ENCODE measurements at regions not wholly inside any gene's neighbourhood (a gene's known extent, or its start where the extent isn't known, plus 50 kb on each side); places are given as distances from the start of the nearest gene placed in this dataset.
A peak's percentile ranks its signal among the peaks of the same experiment; 100 is the strongest.
"Not testable (repeated sequence)": the region's sequence is repeated elsewhere in the genome, so short reads cannot be mapped to it uniquely, and the experiment has no call there.

GRCh38 chr2:61774351-61774750 is 79.5 kb downstream of the FAM161A start:
- no peak for DNase-seq

DNA sequence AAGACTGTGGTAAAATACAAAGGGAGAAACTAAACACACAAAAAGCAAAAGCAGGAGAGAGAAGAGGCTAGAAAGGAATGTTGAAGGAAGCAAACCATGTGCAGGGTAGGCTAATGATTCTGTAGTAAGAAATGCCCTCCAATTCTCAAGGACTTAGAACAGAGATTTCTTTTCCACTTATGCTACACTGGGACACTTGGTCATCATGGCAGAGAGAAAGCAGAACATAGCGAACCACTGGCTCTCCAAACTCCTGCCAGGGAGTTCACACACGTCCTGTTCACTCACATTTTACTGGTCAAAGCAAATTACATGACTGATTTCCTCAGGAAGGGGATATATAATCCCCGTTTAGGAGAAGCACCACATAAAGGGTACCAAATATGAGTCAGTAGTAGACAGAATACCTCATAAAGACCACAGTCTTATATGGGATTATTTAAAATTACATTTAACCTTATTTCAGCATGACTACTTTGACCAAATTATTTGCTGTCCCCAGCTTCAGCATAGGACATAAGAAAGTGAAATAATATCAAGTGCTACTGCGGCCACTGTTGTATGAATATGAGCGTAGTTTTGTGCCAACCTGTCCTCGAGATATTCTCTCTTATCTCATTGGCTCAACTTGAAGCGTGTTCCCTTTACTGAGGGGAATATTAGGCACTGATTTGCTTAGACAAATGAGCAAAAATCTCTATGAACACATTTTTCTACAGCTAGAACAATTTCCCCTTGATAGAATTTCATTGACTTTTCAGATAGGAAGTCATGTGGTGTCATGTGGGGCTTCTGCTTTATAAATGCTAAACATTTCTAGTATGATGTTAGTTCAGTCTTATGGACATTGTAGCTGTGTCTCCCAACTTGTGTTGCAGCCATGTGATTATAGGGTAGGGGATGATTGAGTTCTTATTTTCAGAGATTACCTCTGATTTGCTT is 81.7 kb downstream of the FAM161A start:
- no peak for DNase-seq

DNA sequence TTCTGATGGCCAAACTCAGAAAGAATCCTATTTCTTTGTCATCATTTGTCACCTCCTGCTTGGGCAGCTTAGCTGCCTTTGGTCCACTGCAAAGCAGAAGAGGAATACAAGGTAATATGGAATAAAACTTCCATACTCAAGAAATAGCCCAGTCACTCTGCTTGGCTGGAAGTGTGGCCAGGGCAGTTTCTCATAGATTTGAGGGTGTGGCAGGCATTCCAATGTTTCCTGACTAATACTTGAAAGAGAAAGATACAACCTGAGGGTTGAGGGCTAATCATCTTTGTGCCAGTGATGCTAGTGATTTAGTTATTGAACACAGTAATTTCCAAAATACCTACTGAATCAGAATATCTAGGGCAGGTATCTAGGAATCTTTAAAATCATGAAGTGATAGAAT is 83.1 kb downstream of the FAM161A start:
- DNase-seq: no peak

- DNase-seq: no peak
Observed at GRCh38 chr2:61770298-61770697, 83.6 kb downstream of the FAM161A start.

- no peak for DNase-seq
Observed at GRCh38 chr2:61769093-61769675, 84.7 kb downstream of the FAM161A start.

DNA sequence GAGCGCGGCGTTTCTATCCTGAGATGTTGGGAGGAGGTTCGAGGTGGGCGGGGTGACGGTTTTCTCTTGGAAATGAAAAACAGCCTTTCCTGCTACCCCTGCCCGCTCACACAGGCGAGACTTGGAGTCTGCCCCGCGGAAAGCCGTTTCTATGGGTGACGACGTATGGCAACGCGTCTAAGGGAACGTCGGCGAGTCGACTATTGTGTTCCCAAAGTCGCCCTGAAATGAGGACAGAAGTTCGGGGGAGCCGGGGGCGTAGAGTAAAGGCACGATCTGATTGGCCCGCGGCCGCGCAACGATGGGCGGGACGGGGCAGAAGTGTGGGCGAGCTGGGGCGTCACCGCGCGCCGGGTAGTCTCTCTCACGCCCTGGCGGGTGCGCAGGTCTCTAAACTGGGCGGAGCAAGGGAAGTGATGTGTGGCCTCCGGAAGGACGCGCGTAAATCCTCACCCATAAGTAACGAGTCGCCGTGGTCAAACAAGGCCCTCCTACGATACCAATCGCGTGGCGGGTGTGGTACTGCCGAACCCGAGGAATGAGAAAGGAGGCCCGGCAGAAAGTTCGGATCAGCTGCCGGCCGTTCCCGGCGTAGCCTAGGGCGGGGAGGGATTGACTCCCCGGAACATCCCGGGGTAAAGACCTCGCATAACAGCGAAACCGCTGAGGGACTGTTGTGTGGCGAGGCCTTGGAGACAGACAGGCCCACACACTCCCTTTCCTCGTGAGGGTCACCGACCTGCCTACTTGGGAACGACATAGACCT is 89.6 kb downstream of the FAM161A start:
- peak; percentile 99 for DNase-seq

DNA sequence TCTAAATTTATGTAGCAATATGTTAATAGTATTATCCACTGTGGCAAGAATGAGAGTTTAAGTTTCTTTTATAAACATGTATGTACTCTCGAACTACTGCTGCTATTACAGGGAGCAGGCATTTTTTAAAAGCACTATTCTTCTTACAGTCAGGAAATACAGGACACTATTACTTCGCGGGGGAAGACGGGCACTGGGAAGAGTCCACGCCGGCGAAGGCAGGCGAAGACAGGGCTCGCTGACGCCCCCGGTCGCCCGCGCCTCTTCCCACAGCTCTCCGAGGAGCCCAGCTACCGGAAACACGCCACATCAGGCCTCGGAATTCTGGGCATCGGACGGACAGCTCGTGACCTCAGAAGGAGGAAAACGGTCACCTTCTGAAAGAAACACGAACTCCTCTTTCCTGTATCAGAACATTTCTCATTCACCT is 90.2 kb downstream of the FAM161A start:
- peak; percentile 73 for DNase-seq

- no peak for DNase-seq
Observed at GRCh38 chr2:61762292-61762691, 91.6 kb downstream of the FAM161A start.

DNA sequence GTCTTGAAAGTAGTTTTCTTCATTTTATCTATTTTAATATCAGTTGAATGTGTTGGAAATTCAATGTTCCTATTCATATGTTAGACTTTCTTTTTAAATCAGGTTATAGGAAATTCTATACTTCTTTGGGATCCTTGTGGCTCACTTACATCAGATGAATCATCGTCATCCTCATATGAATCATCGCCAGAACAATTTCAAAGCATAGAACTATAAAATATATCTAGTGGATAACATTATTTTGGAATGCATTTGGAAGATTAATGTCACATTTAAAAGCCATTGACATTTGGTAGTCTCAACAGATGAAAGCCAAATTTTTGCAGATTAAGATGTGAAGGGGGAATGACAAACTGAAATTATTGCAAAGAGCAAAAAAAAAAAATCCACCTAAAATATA is 94.1 kb downstream of the FAM161A start:
- DNase-seq: no peak

GRCh38 chr2:61759005-61759404 is 94.9 kb downstream of the FAM161A start:
- DNase-seq: no peak

DNA sequence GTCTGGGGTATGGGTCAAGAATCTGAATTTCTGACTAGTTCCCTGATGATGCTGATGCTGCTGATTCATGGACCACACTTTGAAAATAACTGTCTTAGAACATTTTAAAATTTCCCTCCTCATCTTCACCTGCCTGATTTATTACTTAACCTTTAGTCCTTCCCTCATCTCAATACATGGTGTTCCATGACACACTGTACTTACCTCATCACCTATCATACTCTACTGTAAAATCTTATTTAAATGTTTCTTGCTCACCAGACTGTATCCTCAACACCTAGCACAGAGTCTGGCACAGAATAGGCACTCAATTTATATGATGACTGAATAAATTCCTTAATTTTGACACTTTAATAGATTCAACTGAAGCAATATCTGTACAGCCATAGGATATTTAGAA is 95.7 kb downstream of the FAM161A start:
- no peak for DNase-seq

- DNase-seq: no peak
Observed at GRCh38 chr2:61753512-61753911, 100.3 kb downstream of the FAM161A start.

- DNase-seq: no peak
Observed at GRCh38 chr2:61750624-61751023, 103.2 kb downstream of the FAM161A start.

DNA sequence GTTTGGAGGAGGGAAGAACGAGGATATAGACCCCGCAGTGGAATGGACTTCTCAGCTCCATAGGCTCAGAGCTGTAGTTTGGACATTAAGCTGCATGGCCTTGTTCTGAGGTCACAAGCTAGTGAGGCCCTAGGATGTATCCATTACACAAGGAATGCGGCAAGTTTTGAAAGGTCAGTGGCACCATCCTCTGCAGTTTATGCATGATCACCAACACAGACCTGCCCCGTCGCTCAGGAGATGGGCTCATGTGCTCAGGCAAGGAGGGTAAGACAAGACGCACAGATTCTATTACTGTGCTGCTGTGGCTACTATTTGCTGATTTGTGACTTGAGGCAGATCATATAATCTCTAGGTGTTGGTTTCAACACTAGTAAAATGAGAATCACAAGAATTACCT is 110.9 kb downstream of the FAM161A start:
- DNase-seq: no peak

- DNase-seq: no peak
Observed at GRCh38 chr2:61737841-61738240, 116.0 kb downstream of the FAM161A start.

DNA sequence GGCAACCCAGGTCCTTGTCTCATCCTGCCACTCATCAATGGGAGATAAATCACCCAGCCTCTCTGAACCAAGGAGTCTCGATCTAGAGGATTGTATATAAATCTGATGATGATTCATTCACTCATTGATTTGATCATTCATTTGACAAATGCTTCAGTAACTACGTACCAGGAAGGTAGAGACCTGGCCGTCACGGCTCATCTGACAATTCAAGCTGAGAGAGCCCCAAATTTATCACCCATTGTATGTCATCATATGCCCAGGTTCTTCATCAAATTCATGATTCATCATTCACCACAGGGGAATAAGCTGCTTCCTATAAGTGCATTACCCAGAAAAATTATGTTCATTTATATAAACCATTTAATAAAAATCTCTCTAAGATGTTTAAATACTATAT is 116.9 kb downstream of the FAM161A start:
- no peak for DNase-seq

DNA sequence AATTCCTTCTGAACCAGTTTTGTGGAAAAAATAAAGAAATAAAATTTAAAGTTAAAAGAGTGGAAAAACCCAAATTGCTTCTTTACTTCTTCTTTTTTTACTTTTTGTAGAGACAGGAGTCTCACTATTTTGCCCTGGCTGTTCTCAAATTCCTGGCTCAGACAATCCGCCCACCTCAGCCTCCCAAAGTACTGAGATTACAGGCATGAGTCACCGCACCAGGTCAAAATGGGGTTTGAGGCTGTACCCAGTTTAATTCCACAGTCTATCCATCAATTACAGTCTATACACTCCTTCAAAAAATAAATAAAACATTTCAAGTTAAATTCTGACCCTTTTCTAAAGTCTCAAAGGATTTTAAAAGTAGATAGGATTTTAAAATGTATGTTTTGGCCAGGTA is 120.3 kb downstream of the FAM161A start:
- no peak for DNase-seq

DNA sequence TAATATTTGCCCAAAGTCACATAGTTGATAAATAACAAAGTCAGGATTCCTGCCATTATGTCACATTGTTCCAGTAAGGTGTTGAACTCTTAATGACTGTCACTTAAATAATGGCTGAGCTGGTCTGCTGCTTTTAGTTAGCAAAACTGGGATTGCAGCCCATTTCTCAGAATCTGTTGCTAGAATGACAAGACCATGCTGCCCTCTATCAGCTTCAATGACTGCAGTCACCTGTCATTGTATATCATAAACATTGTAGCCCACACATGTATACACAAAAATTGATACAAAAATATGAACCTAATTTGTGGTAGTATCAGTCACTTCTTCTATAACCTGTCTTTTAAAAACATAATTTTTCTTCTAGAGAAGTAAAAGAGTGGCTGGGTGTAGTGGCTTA is 121.1 kb downstream of the FAM161A start:
- no peak for DNase-seq

DNA sequence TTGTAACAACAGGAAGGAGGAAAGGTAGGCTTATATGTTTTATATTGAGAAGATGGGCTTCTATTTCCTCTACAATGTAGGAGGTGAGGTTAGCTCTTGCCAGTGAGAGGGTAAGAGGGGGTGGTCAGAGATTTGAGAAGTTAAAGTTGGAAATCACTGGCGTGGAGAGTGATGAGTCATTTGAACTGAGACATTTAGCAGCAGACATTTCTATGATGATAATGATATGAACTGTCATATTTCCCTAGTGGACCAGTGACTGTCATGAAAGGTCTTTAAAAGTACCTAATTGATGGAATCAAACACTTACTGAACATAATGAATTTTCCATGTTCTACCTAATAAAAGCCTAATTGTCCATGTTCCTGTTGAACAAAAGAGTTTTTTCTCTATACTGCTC is 126.1 kb downstream of the FAM161A start:
- no peak for DNase-seq

GRCh38 chr2:61726456-61727209 is 127.2 kb downstream of the FAM161A start:
- DNase-seq: no peak

- not testable (repeated sequence) for DNase-seq
Observed at GRCh38 chr2:61723364-61723763, 130.5 kb downstream of the FAM161A start.

DNA sequence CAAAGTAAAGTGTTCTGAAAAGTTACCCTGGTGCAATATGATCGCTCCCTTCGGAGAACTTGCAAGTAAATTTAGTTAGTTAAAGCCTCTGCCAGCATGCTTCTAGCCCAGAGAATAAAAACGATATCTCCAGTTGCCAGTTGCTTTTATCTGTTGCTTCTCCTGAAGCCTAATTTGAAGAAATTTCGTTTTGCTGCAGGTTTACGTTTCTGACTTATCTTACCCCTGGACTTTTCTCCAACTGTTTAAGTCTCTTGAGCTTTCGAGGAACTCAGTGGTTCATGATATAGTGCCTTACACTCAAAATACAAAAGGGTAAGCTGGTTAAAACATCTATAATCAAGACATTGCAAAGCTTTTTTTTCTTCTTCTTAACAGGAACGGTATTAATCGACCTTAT is 131.1 kb downstream of the FAM161A start:
- DNase-seq: no peak
